GM12878 (cell line): ENCODE measurements at regions not wholly inside any gene's neighbourhood (a gene's known extent, or its start where the extent isn't known, plus 50 kb on each side); places are given as distances from the start of the nearest gene placed in this dataset.

Experiments
- ATAC-seq: fragments of 200-7000 bp; cut with Tn5 transposase; 3 replicates; pipeline ENCODE4 v1.9.1; 2020; ENCODE audit warnings: mild to moderate bottlenecking, moderate library complexity
- BruUV-seq: library from RNA; stranded (reverse); fragments of 400-500 nt; replicated peaks from 2 replicates; lab custom pipeline; 2021; lab: Mats Ljungman, UMichigan
- CTCF ChIA-PET: fragments of 300-600 bp; sonication (Branson Sonifier 250); formaldehyde crosslinking; extraction: SDS; loops from one replicate; lab custom pipeline; 2021; ENCODE audit warnings: inconsistent platforms; lab: Yijun Ruan, JAX
- POLR2A ChIA-PET: fragments of 350-600 bp; formaldehyde crosslinking; extraction: SDS; loops from one replicate; lab custom pipeline; 2021; ENCODE audit warnings: inconsistent platforms; lab: Charles Lee
- RAD21 ChIA-PET: fragments of 300-600 bp; sonication (Branson Sonifier 250); formaldehyde crosslinking; loops from one replicate; lab custom pipeline; 2023; ENCODE audit warnings: antibody characterized with exemption; ENCODE audit not compliant: unreplicated experiment; lab: Charles Lee
- SMC1A ChIA-PET: fragments of 300-600 bp; sonication (Branson Sonifier 250); formaldehyde crosslinking; loops from one replicate; lab custom pipeline; 2023; ENCODE audit not compliant: unreplicated experiment, uncharacterized antibody; lab: Charles Lee
- DNase-seq: peaks from one replicate; pipeline ENCODE4 v3.0.0-alpha.2; 2011; ENCODE audit warnings: low read depth, low spot score
- FAIRE-seq: peaks from 3 replicates; lab custom pipeline; 2011; peaks lifted over from hg19 to GRCh38; lab: Jason Lieb, UNC
- H2AFZ ChIP-seq: 2 replicates; pipeline ENCODE4 v1.6.0; 2011; ENCODE audit warnings: low read depth, low read length, control low read depth; ENCODE audit not compliant: control insufficient read depth
- H3K27ac ChIP-seq: 2 replicates; pipeline ENCODE4 v1.5.1; 2011; ENCODE audit warnings: control low read depth; ENCODE audit not compliant: control insufficient read depth, insufficient read depth
- H3K27me3 ChIP-seq, 2 experiments: replicated peaks in 1 of 2; 2 replicates each; pipeline versions ENCODE4 v1.6.0 to v1.6.1; 2011; ENCODE audit warnings: low read length in 1 of 2; ENCODE audit not compliant: control insufficient read depth in 2 of 2, insufficient read depth in 2 of 2
- H3K36me3 ChIP-seq, 2 experiments: 2 replicates each; pipeline ENCODE4 v1.5.1; 2011; ENCODE audit warnings: low read length in 1 of 2; ENCODE audit not compliant: control insufficient read depth in 2 of 2, insufficient read depth in 2 of 2
- H3K4me1 ChIP-seq: 2 replicates; pipeline ENCODE4 v1.6.1; 2011; ENCODE audit warnings: mild to moderate bottlenecking, low read length, moderate library complexity, mixed read lengths; ENCODE audit not compliant: control insufficient read depth, insufficient read depth
- H3K4me2 ChIP-seq: 2 replicates; pipeline ENCODE4 v1.6.0; 2011; ENCODE audit warnings: control low read depth; ENCODE audit not compliant: control insufficient read depth, insufficient read depth
- H3K4me3 ChIP-seq: fragments of 200-600 bp; sonication (generic); 2 replicates; pipeline ENCODE4 v1.5.1; 2016
- H3K79me2 ChIP-seq: 2 replicates; pipeline ENCODE4 v1.6.0; 2011; ENCODE audit warnings: low read length; ENCODE audit not compliant: control insufficient read depth, insufficient read depth
- H3K9ac ChIP-seq: 2 replicates; pipeline ENCODE4 v1.8.0; 2011; ENCODE audit warnings: low read length, control low read depth, mixed read lengths; ENCODE audit not compliant: control insufficient read depth, insufficient read depth
- H3K9me3 ChIP-seq: replicated peaks from 3 replicates; pipeline ENCODE4 v1.5.1; 2011; ENCODE audit warnings: mild to moderate bottlenecking, low read length; ENCODE audit not compliant: control insufficient read depth, insufficient read depth
- H4K20me1 ChIP-seq: 2 replicates; pipeline ENCODE4 v1.6.0; 2011; ENCODE audit not compliant: control insufficient read depth, insufficient read depth
- ASH2L ChIP-seq: fragments of 300-600, 200-600 bp; sonication (generic); IDR thresholded peaks from 2 replicates; pipeline ENCODE4 v1.6.1; 2017; ENCODE audit warnings: low read depth, mild to moderate bottlenecking, borderline replicate concordance
- CEBPB ChIP-seq, 2 experiments: fragments of 150-350 bp in 1 of 2; IDR thresholded peaks; 2 replicates each; pipeline ENCODE4 v1.6.1; 2012 to 2014; ENCODE audit warnings: low read depth in 2 of 2, low read length in 2 of 2, borderline replicate concordance in 1 of 2, inconsistent platforms in 1 of 2
- CEBPZ ChIP-seq: fragments of 150-350 bp; IDR thresholded peaks from 2 replicates; pipeline ENCODE4 v1.6.1; 2016; ENCODE audit warnings: low read depth, low read length
- CHD1 ChIP-seq: IDR thresholded peaks from 2 replicates; pipeline ENCODE4 v1.6.1; 2012; ENCODE audit warnings: low read depth, low read length, improper control_type of control experiment
- GATAD2B ChIP-seq: fragments of 450-650 bp; conservative IDR thresholded peaks from 2 replicates; pipeline ENCODE4 v1.6.1; 2017; ENCODE audit warnings: low read depth, mild to moderate bottlenecking, moderate library complexity
- MYB ChIP-seq: fragments of 150-350 bp; IDR thresholded peaks from 2 replicates; pipeline ENCODE4 v1.6.1; 2014; ENCODE audit warnings: mild to moderate bottlenecking, low read depth, low read length, borderline replicate concordance
- PKNOX1 ChIP-seq: fragments of 450-650 bp; IDR thresholded peaks from 2 replicates; pipeline ENCODE4 v1.6.1; 2016; ENCODE audit warnings: mild to moderate bottlenecking
- RBBP5 ChIP-seq: fragments of 200-600 bp; sonication (generic); conservative IDR thresholded peaks from 2 replicates; pipeline ENCODE4 v1.6.1; 2016
- SKIL ChIP-seq: fragments of 450-650 bp; IDR thresholded peaks from 2 replicates; pipeline ENCODE4 v1.6.1; 2017; ENCODE audit warnings: mild to moderate bottlenecking, low read depth, inconsistent platforms; ENCODE audit not compliant: poor library complexity, severe bottlenecking
- USF1 ChIP-seq: IDR thresholded peaks from 2 replicates; pipeline ENCODE4 v1.6.1; 2011; ENCODE audit warnings: borderline replicate concordance, low read depth, mild to moderate bottlenecking, moderate library complexity, mixed read lengths, low read length; ENCODE audit not compliant: insufficient read depth; ENCODE audit errors: extremely low read length
- USF2 ChIP-seq: IDR thresholded peaks from 2 replicates; pipeline ENCODE4 v1.6.1; 2011; ENCODE audit warnings: low read depth, low read length, improper control_type of control experiment, borderline replicate concordance
- WGBS: methylation state at CpG from one replicate; pipeline ENCODE4 v1.1.6; 2016; ENCODE audit warnings: low lambda C conversion rate; ENCODE audit not compliant: insufficient replicate concordance, insufficient coverage; ENCODE audit errors: missing lambda C conversion rate; 5-methylcytosine and 5-hydroxymethylcytosine counted together
- in situ Hi-C: fragments of 300-500 bp; cut with MboI; formaldehyde crosslinking; loops from 9 replicates; pipeline ENCODE4 v1.14.3; 2018; ENCODE audit warnings: mixed read lengths
- intact Hi-C: fragments of 100-400 bp; cut with micrococcal nuclease; formaldehyde crosslinking; loops from one replicate; pipeline ENCODE4 v1.14.2; 2022; ENCODE audit not compliant: unreplicated experiment

- TF ChIP-seq CEBPZ, result no peak
- TF ChIP-seq MYB, result no peak
- no peak for TF ChIP-seq ASH2L
Observed at GRCh38 chr15:37586976-37587375, 347.5 kb upstream of the TMCO5A start (continued).

- no TSS peak for BruUV-seq
- Histone ChIP-seq H3K27ac (no peak overlapping the region), H4K20me1 (no peaks in the 10 kb centered on the region), H3K9ac (no peak overlapping the region), H3K4me1 (no peaks in the 10 kb centered on the region), H3K36me3 (no peaks in the 10 kb centered on the region), H3K27me3 (no peaks in the 10 kb centered on the region), H3K79me2 (no peaks in the 10 kb centered on the region), H3K4me2 (no peak overlapping the region), H3K4me3 (no peak overlapping the region), H3K9me3 (no peaks in the 10 kb centered on the region), H2AFZ (no peak overlapping the region)
- TF ChIP-seq SKIL (no peak), CHD1 (no peak), USF1 (no peak), USF2 (no peak), RBBP5 (no peak), GATAD2B (no peak), CEBPB (IDR thresholded peaks at IDR 0.05; ENCODE audit: borderline replicate concordance in 1 of 2, low read depth in 2 of 2, low read length in 2 of 2) (no peak), PKNOX1 (no peak)
- in situ Hi-C loops, result no loop called here
- POLR2A ChIA-PET, result no interaction called here
- RAD21 ChIA-PET, result no interaction called here
- CTCF ChIA-PET, result no interaction called here
- DNase-seq (no peak), FAIRE-seq (no peak), ATAC-seq (no peak)
- WGBS, result 23% methylated on average over 2 of the region's 2 CpGs
- SMC1A ChIA-PET, result no interaction called here
- intact Hi-C loops, result loop anchor here (10.0 kb wide), 1 partner anchor 170 kb away; no protein-coding TSS in a partner anchor
Observed at GRCh38 chr15:37594417-37594816, 340.0 kb upstream of the TMCO5A start.
